ENCODE measurements at regions not wholly inside any gene's neighbourhood (a gene's known extent, or its start where the extent isn't known, plus 50 kb on each side); places are given as distances from the start of the nearest gene placed in this dataset.

DNA sequence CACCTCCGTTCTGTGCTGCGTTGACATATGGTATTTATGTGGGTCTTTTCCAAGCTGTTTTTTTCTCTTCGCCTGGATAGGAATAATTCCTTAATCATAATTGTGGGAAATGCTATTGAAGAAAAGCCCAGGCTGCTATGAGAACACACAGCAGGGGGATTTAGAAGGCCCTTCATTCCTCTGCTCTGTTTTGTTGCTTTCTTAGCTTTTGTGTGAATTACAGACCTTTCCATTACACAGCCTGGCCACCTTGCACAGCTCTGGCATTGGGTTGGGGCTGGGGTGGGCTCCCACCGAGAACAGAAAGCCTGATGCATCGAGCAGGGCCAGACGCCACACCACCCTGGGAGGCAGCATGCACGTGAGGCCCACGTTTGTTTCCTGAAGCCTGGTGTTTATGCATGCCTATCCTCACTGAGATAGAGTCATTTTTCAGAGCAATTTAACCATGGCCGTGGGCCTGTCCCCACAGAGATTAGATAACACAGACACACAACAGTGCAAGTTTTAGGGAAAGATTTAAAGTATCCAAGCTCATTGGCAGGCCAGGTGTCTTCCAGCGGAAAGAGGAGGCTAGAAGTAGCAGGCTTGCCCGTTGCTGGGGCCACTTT is 287.6 kb upstream of the PWP1 start:
- no peak for TF ChIP-seq RAD21 (IDR thresholded peaks at IDR 0.05; ENCODE audit: low read depth)
- no peak for TF ChIP-seq FOXM1 (IDR thresholded peaks at IDR 0.05; ENCODE audit: borderline replicate concordance, low read depth)
- TF ChIP-seq CREB1 (IDR thresholded peaks at IDR 0.05; ENCODE audit: low read depth): no peak
- no peak for TF ChIP-seq EP300 (IDR thresholded peaks at IDR 0.05; ENCODE audit: borderline replicate concordance)
- TF ChIP-seq TAF1 (IDR thresholded peaks at IDR 0.05; ENCODE audit: low read depth): no peak
- TF ChIP-seq EGR1 (IDR thresholded peaks at IDR 0.05): no peak
- no peak for TF ChIP-seq ZBTB7A (IDR thresholded peaks at IDR 0.05; ENCODE audit: low read depth)

DNA sequence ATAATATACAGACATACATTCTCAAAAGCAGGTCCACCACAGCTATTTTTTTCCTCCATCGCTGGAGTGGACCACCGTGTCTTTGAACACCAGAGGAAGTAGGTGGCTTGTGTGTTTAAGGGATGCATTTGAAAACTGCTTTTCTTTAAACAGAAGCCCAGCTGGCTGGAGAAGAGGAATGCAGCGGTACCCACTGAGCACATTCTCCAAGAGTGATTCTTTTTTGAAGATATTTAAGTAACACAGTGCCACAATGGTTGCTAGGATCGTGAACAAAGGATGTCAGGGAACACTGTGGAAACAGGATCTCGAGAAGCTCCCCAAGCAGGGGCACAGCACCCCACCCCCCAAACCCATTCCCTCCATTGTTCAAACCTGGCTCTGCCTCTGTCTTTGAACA is 286.6 kb upstream of the PWP1 start:
- TF ChIP-seq, protein P1, sequence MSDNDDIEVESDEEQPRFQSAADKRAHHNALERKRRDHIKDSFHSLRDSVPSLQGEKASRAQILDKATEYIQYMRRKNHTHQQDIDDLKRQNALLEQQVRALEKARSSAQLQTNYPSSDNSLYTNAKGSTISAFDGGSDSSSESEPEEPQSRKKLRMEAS (IDR thresholded peaks at IDR 0.05): no peak
- TF ChIP-seq, protein P2, sequence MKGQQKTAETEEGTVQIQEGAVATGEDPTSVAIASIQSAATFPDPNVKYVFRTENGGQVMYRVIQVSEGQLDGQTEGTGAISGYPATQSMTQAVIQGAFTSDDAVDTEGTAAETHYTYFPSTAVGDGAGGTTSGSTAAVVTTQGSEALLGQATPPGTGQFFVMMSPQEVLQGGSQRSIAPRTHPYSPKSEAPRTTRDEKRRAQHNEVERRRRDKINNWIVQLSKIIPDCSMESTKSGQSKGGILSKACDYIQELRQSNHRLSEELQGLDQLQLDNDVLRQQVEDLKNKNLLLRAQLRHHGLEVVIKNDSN (IDR thresholded peaks at IDR 0.05): no peak
- TF ChIP-seq RAD21 (IDR thresholded peaks at IDR 0.05; ENCODE audit: low read depth) (no peak), FOXM1 (IDR thresholded peaks at IDR 0.05; ENCODE audit: borderline replicate concordance, low read depth) (no peak), NFIC (IDR thresholded peaks at IDR 0.05) (no peak), TCF12 (IDR thresholded peaks at IDR 0.05; ENCODE audit: low read depth) (no peak), TEAD4 (IDR thresholded peaks at IDR 0.05) (no peak)

DNA sequence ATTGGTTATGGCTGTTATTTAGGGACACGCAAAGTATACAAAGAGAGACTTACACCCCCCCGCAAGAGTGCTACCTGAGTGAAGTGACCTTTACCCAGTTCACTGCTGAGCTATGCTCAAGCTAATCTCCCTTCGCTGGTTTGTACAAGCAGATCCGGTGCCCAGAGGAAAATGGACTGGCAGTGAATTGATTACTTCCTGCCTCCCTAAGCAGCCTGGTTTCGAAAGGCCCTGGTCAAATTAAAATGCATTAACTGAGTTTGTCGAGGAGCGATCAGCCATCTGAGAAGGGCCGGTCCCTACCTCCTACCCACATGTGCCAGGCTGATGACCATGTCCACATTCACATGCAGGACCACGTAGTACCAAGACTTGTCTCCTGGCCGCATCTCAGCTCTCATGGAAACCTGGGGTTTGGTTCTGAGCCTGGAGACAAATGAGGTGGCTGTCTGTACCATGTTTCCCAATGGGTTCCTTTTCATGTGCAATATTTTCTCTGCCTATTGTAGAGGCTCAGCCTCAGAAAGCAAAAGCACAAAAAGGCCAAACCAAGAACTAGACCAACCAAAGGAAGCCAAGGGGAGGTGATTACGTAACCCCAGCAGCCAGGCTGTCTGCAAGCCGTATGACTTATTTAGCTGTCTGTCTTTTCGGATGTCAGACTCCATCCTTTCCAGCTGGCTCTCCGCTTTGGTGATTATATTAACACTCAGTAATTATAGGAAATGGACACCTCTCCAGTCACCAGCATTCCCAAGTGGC is 284.7 kb upstream of the PWP1 start:
- TF ChIP-seq TEAD4 (IDR thresholded peaks at IDR 0.05) (no peak), TAF1 (IDR thresholded peaks at IDR 0.05; ENCODE audit: low read depth) (no peak), EGR1 (IDR thresholded peaks at IDR 0.05) (no peak), ZBTB7A (IDR thresholded peaks at IDR 0.05; ENCODE audit: low read depth) (no peak), RAD21 (IDR thresholded peaks at IDR 0.05; ENCODE audit: low read depth) (no peak), FOXM1 (IDR thresholded peaks at IDR 0.05; ENCODE audit: borderline replicate concordance, low read depth) (no peak), TCF12 (IDR thresholded peaks at IDR 0.05; ENCODE audit: low read depth) (no peak), CREB1 (IDR thresholded peaks at IDR 0.05; ENCODE audit: low read depth) (no peak)
- TF ChIP-seq, protein P1 (IDR thresholded peaks at IDR 0.05): no peak

DNA sequence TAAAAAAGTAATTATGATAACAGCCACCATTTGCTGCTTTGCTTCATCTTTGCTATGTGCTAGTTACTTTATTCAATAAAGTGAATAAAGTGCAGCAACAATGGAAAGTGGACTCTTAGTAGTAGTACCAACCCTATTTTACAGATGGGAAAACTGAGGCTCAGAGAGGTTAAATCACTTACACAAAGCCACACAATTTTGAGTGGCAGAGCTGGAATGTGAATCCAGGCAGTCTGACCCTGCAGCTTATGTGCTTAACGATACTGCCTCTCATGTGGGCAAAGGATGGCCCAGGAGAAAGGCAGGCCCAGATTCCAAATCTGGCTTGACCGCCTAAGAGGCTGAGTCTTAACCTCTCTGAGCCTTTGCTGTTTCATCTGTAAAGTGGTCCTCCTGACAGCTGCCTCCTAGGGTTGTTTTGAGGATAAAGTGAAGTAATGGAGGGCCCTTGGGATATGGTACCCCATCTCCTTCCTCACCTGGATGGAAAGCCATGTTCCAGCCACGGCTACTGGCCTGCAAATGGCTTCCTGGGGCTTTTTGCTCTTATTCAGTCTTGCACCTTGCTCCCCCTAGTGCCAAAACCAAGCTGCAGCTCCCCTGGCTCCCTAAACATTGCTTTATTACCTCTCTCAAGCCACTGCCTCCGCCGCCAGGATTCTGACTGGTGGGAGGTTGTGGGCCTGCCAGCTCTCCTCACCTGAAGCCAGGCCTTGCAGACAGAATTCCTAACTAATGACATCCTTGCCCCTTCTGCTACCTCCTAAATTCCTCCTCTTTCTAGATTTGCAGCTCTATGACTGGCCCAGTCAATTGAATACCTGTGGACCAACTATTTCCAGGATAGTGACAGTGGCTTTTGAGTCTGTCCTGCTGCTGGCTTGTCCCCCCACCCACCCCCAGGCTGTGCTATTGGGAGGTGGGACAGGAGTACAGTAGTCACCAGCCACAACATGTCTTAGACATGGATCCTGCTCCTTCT is 283.3 kb upstream of the PWP1 start:
- TF ChIP-seq, protein P1 (IDR thresholded peaks at IDR 0.05): no peak
- no peak for TF ChIP-seq EP300 (IDR thresholded peaks at IDR 0.05; ENCODE audit: borderline replicate concordance)
- no peak for TF ChIP-seq CREB1 (IDR thresholded peaks at IDR 0.05; ENCODE audit: low read depth)
- TF ChIP-seq YY1 (IDR thresholded peaks at IDR 0.05; ENCODE audit: low read depth): peak; percentile 56
- TF ChIP-seq RAD21 (IDR thresholded peaks at IDR 0.05; ENCODE audit: low read depth): peak; percentile 65

DNA sequence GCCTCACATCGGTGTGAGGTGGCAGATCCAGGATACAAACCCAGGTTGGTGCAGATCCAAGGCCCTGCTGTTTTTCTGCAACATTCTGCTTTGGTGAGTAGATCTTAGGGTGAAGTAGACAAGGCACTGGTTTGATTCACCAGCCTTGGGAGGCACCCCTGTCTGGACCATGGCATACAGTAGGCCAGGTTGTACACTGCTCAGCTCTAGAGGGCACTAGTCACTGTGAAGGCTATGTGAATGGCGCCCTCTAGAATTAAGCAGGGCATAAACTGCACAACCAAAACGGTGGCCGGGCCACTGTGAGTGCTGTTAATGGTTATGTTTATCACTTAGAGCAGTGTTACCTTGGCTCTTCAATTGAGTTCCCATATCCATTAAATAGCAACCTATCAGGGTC is 280.6 kb upstream of the PWP1 start:
- peak; percentile 47; the same call in 1 of the 2 replicates for TF ChIP-seq RAD21 (IDR thresholded peaks at IDR 0.05; ENCODE audit: low read depth)
- TF ChIP-seq CREB1 (IDR thresholded peaks at IDR 0.05; ENCODE audit: low read depth): no peak

DNA sequence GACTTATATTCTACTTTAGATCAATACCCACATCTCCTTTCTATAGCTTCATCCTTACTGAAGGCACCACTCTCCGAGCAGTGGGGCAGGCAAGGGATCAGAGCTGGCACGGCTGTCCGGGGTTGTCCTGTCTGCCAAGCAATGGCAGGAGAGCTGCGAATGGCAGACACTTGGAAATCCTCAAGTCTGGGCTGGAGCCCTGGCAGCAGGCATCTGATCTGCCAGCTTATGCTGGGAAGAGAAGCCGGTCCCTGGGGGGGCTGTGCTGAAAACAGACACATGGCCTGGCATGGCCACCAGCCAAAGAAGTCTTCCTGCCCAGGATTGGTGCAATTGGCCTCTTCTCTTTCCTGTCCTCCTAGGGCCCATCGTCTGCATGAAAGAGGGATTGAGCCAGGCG is 280.2 kb upstream of the PWP1 start:
- TF ChIP-seq EGR1 (IDR thresholded peaks at IDR 0.05): no peak
- TF ChIP-seq TCF12 (IDR thresholded peaks at IDR 0.05; ENCODE audit: low read depth): no peak
- TF ChIP-seq RAD21 (IDR thresholded peaks at IDR 0.05; ENCODE audit: low read depth): no peak
- no peak for TF ChIP-seq YY1 (IDR thresholded peaks at IDR 0.05; ENCODE audit: low read depth)

DNA sequence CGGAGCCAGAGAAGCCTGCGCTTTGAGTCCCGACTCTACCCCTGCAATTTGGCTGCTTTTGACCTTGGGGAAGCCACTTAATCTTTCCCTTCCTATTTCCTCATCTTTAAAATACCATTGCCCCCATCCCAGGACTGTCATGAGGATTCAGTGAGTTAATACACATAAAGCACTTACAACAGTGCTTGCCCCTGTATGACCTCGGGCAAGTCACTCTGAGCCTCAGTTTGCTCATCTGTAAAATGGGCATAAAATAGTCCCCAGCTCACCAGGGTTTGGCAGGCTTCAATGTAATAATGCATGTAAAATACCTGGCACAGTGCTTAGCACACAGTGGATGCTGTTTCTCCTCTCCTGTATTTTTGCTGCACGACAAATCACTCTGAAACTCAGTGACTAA is 278.7 kb upstream of the PWP1 start:
- TF ChIP-seq RAD21 (IDR thresholded peaks at IDR 0.05; ENCODE audit: low read depth) (no peak), EGR1 (IDR thresholded peaks at IDR 0.05) (no peak), ZBTB7A (IDR thresholded peaks at IDR 0.05; ENCODE audit: low read depth) (no peak), YY1 (IDR thresholded peaks at IDR 0.05; ENCODE audit: low read depth) (no peak), TEAD4 (IDR thresholded peaks at IDR 0.05) (no peak), NFIC (IDR thresholded peaks at IDR 0.05) (no peak), CEBPB (IDR thresholded peaks at IDR 0.05) (no peak), TCF12 (IDR thresholded peaks at IDR 0.05; ENCODE audit: low read depth) (no peak), TAF1 (IDR thresholded peaks at IDR 0.05; ENCODE audit: low read depth) (no peak), CREB1 (IDR thresholded peaks at IDR 0.05; ENCODE audit: low read depth) (no peak), EP300 (IDR thresholded peaks at IDR 0.05; ENCODE audit: borderline replicate concordance) (no peak)
- TF ChIP-seq, protein P2 (IDR thresholded peaks at IDR 0.05): no peak
- TF ChIP-seq, protein P3, sequence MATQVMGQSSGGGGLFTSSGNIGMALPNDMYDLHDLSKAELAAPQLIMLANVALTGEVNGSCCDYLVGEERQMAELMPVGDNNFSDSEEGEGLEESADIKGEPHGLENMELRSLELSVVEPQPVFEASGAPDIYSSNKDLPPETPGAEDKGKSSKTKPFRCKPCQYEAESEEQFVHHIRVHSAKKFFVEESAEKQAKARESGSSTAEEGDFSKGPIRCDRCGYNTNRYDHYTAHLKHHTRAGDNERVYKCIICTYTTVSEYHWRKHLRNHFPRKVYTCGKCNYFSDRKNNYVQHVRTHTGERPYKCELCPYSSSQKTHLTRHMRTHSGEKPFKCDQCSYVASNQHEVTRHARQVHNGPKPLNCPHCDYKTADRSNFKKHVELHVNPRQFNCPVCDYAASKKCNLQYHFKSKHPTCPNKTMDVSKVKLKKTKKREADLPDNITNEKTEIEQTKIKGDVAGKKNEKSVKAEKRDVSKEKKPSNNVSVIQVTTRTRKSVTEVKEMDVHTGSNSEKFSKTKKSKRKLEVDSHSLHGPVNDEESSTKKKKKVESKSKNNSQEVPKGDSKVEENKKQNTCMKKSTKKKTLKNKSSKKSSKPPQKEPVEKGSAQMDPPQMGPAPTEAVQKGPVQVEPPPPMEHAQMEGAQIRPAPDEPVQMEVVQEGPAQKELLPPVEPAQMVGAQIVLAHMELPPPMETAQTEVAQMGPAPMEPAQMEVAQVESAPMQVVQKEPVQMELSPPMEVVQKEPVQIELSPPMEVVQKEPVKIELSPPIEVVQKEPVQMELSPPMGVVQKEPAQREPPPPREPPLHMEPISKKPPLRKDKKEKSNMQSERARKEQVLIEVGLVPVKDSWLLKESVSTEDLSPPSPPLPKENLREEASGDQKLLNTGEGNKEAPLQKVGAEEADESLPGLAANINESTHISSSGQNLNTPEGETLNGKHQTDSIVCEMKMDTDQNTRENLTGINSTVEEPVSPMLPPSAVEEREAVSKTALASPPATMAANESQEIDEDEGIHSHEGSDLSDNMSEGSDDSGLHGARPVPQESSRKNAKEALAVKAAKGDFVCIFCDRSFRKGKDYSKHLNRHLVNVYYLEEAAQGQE (IDR thresholded peaks at IDR 0.05; ENCODE audit: low read depth): no peak
- TF ChIP-seq, protein P1 (IDR thresholded peaks at IDR 0.05): no peak

Data from Ishikawa (cell line).